ENCODE measurements at regions not wholly inside any gene's neighbourhood (a gene's known extent, or its start where the extent isn't known, plus 50 kb on each side); places are given as distances from the start of the nearest gene placed in this dataset.

- no peak for DNase-seq
These were observed 143.4 kb downstream of the RPIA start for GRCh38 chr2:88834866-88835265.

- DNase-seq, result no peak
These were observed 144.3 kb downstream of the RPIA start for GRCh38 chr2:88835726-88836125.

- no peak for DNase-seq
These were observed 144.9 kb downstream of the RPIA start for GRCh38 chr2:88836351-88836750.

- DNase-seq, result no peak
These were observed 146.2 kb downstream of the RPIA start for GRCh38 chr2:88837511-88838160.

GRCh38 chr2:88838165-88838635 lies 146.7 kb downstream of the RPIA start:
- DNase-seq, result no peak

DNA sequence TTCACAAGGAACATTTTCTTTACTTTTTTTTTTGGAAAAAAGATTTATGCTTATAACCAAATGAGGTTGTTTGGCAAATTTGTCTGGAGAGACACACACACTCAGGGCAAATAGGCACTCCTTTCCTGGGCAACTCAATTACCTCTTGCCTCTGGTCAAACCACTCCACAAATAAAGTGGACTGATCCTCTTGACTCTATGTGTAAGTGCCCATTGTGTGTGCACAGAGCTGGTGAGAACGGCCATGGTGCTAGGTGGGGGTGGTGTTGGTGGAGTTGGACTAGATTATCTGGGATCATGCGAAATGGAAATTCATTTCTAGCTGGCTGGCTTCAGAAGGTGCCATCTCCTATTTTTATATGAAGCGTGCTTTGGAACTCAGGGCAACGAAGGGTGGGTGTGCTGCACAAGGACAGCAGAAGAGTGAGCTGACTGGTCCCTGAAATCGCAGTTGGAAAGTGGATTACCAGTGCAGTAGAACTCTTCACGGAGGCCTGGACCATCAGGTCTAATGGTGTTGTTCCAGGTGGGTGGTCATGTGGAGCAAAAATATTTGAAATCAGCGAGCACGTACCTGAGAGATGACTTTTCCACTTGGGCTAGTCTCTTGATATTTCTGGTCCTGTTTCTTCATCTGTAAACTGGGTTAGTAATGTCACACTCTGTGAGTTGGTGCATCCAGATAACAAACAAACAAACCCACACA lies 149.9 kb downstream of the RPIA start:
- no peak for DNase-seq

GRCh38 chr2:88842656-88843460 lies 151.4 kb downstream of the RPIA start:
- DNase-seq, result no peak

DNA sequence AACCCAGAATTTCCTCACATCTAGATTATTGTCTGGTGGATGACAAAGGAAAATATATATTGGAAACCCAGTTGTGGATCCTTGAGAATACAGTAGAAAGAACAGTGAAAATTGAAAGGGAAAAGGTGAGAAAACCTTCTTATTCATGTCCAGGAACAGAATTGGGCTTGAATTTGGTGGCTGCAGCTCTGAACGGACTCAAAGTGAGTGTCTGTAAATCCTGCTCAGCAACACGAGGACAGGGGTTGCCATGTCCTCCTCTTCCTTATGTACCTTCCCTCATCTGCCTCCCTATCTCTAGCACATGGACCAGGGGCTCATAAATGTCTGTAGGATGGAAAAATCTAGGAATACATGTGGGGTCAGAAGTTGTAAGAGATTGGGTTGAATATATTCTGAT lies 152.2 kb downstream of the RPIA start:
- no peak for DNase-seq

GRCh38 chr2:88844960-88845359 lies 153.5 kb downstream of the RPIA start:
- no peak for DNase-seq

GRCh38 chr2:88845772-88846661 lies 154.5 kb downstream of the RPIA start:
- no peak for DNase-seq

DNA sequence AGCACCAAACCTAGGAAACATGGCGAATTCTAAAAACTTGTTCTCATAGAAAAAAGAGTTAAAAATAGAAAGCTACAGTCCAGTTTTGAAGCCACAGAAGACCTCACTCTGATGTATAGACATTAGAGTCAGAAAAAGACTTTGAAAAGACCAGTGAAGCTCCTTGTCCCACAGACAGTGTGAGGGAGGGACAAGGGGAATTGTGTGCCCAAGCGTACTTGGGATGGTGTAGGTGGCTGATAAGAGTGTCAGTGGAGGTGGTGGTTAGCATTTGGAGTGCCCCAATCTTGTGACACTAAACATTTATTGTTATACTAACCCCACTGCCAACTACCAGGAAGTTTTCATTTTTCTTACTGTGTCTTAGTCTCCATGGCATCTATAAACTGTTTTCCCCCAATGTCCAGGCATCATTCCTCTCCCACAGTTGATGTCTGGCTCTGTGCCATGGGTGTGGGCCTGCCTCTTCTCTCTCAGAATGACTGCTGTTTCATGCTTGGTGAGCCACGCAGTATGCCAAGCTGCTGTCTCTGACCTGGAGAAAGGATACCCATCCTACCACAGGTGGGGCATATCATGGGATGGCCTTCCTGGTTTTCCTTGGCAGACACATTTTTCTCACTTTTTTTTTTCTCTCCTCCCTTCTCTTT lies 161.4 kb downstream of the RPIA start:
- no peak for DNase-seq

DNA sequence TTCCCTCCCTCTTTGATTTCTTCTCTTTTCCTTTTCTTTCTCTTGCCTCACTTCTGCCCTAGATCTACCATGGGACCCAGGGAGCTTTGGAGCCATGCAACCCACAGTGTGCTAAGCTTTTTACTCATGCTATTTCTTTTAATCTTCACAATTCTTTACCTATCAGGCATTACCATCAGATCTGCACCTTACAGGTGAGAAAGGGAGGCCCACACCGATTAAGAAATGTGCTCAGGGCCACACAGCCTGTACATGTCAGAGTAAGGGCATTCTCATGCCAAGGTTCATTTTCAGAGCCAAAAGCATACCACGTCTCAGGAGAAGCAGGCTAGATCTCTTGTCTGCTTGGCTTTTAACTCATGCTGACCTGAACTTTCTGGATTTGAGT lies 161.9 kb downstream of the RPIA start:
- no peak for DNase-seq

- DNase-seq, result no peak
These were observed 163.1 kb downstream of the RPIA start for GRCh38 chr2:88854528-88854927.

DNA sequence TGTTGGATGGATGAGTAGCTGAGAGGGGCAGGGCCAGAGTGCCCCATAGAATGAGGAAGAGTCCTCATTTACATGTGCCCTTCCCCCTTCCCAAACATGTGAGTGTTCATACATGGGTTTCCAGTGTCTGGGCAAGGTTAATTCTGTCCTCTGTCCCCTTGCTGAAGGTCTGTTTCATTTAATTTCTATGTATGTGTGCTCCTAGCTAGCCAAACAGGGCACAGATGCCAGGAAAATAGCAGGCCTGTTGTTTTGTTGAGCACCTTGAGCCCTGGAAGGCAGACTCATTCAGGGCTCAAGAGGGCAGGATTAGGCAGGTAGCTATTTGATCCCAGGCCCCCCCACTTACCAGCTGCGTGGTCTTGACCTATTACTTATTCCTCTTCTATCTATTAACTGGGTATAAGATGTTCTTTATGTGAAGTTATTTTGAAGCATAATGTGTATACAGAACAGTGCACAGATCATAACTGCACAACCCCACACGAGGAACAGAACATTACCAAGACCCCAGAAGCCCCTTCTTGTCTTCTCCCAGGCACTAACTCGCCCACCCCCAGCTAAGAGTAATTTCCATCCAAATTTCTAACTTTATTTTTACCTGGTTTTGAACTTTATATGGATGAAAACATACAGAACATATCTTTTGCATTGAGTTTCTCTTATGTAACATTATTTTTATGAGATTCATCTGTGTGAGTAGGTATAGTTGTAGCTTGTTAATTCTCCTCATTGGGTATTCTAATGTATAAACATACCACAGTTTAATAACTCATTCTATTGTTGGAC lies 164.3 kb downstream of the RPIA start:
- DNase-seq, result no peak

- no peak for DNase-seq
These were observed 165.1 kb downstream of the RPIA start for GRCh38 chr2:88856409-88857135.

DNA sequence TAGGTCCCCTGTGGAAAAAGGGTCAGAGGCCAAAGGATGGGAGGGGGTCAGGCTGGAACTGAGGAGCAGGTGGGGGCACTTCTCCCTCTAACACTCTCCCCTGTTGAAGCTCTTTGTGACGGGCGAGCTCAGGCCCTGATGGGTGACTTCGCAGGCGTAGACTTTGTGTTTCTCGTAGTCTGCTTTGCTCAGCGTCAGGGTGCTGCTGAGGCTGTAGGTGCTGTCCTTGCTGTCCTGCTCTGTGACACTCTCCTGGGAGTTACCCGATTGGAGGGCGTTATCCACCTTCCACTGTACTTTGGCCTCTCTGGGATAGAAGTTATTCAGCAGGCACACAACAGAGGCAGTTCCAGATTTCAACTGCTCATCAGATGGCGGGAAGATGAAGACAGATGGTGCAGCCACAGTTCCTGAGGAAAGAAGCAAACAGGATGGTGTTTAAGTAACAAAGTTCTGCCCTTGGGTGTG lies 165.8 kb downstream of the RPIA start:
- no peak for DNase-seq

- no peak for DNase-seq
These were observed 166.5 kb downstream of the RPIA start for GRCh38 chr2:88857951-88858411.

GRCh38 chr2:88859461-88859860 lies 168.0 kb downstream of the RPIA start:
- DNase-seq, result no peak

DNA sequence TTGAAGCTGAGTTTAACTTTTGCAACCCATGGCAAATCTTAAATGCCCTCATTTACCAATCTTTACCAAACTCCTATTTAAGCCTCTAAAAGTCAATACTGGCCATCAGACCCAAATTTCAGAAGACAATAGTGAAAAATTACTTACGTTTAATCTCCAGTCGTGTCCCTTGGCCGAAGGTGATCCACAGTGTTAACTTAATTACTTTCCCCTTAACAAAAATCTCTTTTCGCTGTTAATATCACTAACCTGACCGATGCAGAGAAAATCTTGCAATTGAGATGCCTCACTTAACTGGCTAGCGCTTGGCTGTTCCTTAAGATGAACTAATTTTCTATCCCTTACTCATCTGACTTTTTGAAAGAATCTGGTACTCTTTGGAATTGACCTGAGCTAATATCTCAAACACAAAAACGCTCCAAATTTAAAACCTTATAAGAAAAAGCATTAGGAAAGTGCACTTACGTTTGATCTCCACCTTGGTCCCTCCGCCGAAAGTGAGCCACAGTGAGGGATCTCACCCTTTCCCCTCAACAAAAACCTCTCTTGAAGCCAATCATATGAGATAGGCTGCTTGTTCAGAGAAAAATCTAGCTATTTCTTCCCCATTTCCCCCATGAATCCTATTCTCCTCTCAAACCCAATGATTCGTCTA lies 169.1 kb downstream of the RPIA start:
- DNase-seq, result no peak

GRCh38 chr2:88865801-88866371 lies 174.4 kb downstream of the RPIA start:
- no peak for DNase-seq

Measured in NCI-H2081 treated with DMSO at 0.1 percent for 48 hours (cell line).